Left lung (tissue), 4 donors: ENCODE measurements at regions not wholly inside any gene's neighbourhood (a gene's known extent, or its start where the extent isn't known, plus 50 kb on each side); places are given as distances from the start of the nearest gene placed in this dataset.

Source experiments
- ATAC-seq: fragments of 200-7000 bp; cut with Tn5 transposase; one replicate; pipeline ENCODE4 v1.9.1; 2020; ENCODE audit warnings: moderate library complexity
- DNase-seq, 4 donors: peaks; one replicate each; pipeline ENCODE4 v3.0.0-alpha.2; 2013 to 2020
- H3K27ac ChIP-seq, 2 donors: fragments of 200-600 bp; sonication (generic) in 1 of 2; one replicate each; pipeline versions ENCODE4 v1.5.0 to v1.8.0; 2020 to 2021
- H3K27me3 ChIP-seq, 2 donors: fragments of 200-600 bp; sonication (generic) in 1 of 2; one replicate each; pipeline versions ENCODE4 v1.5.0 to v1.8.0; 2020 to 2021
- H3K36me3 ChIP-seq, 2 donors: fragments of 200-600 bp; sonication (generic) in 1 of 2; one replicate each; pipeline versions ENCODE4 v1.5.0 to v1.8.0; 2020 to 2021
- H3K4me1 ChIP-seq, 2 donors: fragments of 200-600 bp; one replicate each; pipeline ENCODE4 v1.8.0; 2021
- H3K4me3 ChIP-seq, 2 donors: fragments of 200-600 bp; sonication (generic) in 1 of 2; one replicate each; pipeline versions ENCODE4 v1.5.0 to v1.8.0; 2020 to 2021; ENCODE audit warnings: mild to moderate bottlenecking in 1 of 2
- H3K9me3 ChIP-seq, 2 donors: fragments of 200-600 bp; sonication (generic) in 1 of 2; one replicate each; pipeline versions ENCODE4 v1.5.0 to v1.8.0; 2020 to 2021
- CTCF ChIP-seq, 2 donors: fragments of 200-600 bp; sonication (generic) in 1 of 2; IDR thresholded peaks; one replicate each; pipeline versions ENCODE4 v1.5.0 to v1.8.0; 2021; ENCODE audit warnings: antibody characterized with exemption in 2 of 2
- intact Hi-C, 2 donors: fragments of 100-400 bp; cut with DNase I; formaldehyde crosslinking; loops; one replicate each; pipeline versions ENCODE4 v1.11.2 to v1.14.2; 2022
- donor health status: DM: no; HTN: yes; CAD: no.
- donor health status: DM: no; HTN: no; CAD: no.

- intact Hi-C loops = no loop called here
- ATAC-seq = no peak
These were observed 157.9 kb downstream of the SUCNR1 start for GRCh38 chr3:152031321-152031720.

GRCh38 chr3:152037297-152037696 is 163.9 kb downstream of the SUCNR1 start:
- no peaks in the 10 kb centered on the region for H3K4me1 ChIP-seq
- no peaks in the 10 kb centered on the region for H3K27me3 ChIP-seq
- no peak overlapping the region for H3K4me3 ChIP-seq
- no peak for TF ChIP-seq CTCF (IDR thresholded peaks at IDR 0.05)
- H3K27ac ChIP-seq = no peak overlapping the region
- H3K36me3 ChIP-seq = no peaks in the 10 kb centered on the region
- DNase-seq = no peak
- ATAC-seq = no peak
- intact Hi-C loops = no loop called here
- H3K9me3 ChIP-seq = peaks cover 0 to 26% of the 10 kb centered on the region in 2 donors

More at GRCh38 chr3:152031321-152031720, 157.9 kb downstream of the SUCNR1 start:
- DNase-seq = no peak
- peaks cover 0 to 11% of the 10 kb centered on the region in 2 donors for H3K9me3 ChIP-seq
- no peak for TF ChIP-seq CTCF (IDR thresholded peaks at IDR 0.05)
- no peak overlapping the region for H3K27ac ChIP-seq
- H3K27me3 ChIP-seq = no peaks in the 10 kb centered on the region
- no peak overlapping the region for H3K4me3 ChIP-seq
- H3K4me1 ChIP-seq = peaks cover 4% of the 10 kb centered on the region in 2 donors
- no peaks in the 10 kb centered on the region for H3K36me3 ChIP-seq

- H3K4me3 ChIP-seq = no peak overlapping the region
- TF ChIP-seq CTCF (IDR thresholded peaks at IDR 0.05) = no peak
- intact Hi-C loops = no loop called here
- ATAC-seq (no peak), DNase-seq (no peak)
- no peaks in the 10 kb centered on the region for H3K27me3 ChIP-seq
- no peaks in the 10 kb centered on the region for H3K36me3 ChIP-seq
- H3K9me3 ChIP-seq = peaks cover 0 to 26% of the 10 kb centered on the region in 2 donors
- H3K27ac ChIP-seq = no peak overlapping the region
- no peaks in the 10 kb centered on the region for H3K4me1 ChIP-seq
These were observed 164.5 kb downstream of the SUCNR1 start for GRCh38 chr3:152037953-152038352.

GRCh38 chr3:152038490-152038889 is 165.0 kb downstream of the SUCNR1 start:
- no peaks in the 10 kb centered on the region for H3K4me1 ChIP-seq
- peaks cover 0 to 26% of the 10 kb centered on the region in 2 donors for H3K9me3 ChIP-seq
- intact Hi-C loops = no loop called here
- no peak for TF ChIP-seq CTCF (IDR thresholded peaks at IDR 0.05)
- DNase-seq = no peak
- no peak overlapping the region for H3K4me3 ChIP-seq
- no peak overlapping the region for H3K27ac ChIP-seq
- no peaks in the 10 kb centered on the region for H3K27me3 ChIP-seq
- H3K36me3 ChIP-seq = no peaks in the 10 kb centered on the region
- ATAC-seq = no peak

GRCh38 chr3:152039887-152040286 is 166.4 kb downstream of the SUCNR1 start:
- no peak for TF ChIP-seq CTCF (IDR thresholded peaks at IDR 0.05)
- Histone ChIP-seq H3K27ac (no peak overlapping the region), H3K4me3 (no peak overlapping the region), H3K27me3 (no peaks in the 10 kb centered on the region), H3K4me1 (no peaks in the 10 kb centered on the region), H3K36me3 (no peaks in the 10 kb centered on the region), H3K9me3 (peaks cover 0 to 26% of the 10 kb centered on the region in 2 donors)
- intact Hi-C loops = no loop called here
- no peak for ATAC-seq
- no peak for DNase-seq
